T47D (cell line): ENCODE measurements at regions not wholly inside any gene's neighbourhood (a gene's known extent, or its start where the extent isn't known, plus 50 kb on each side); places are given as distances from the start of the nearest gene placed in this dataset.

Source experiments
- DNase-seq, 2 experiments: peaks; one replicate each; pipeline versions ENCODE4 v3.0.0 to v3.0.0-alpha.2; 2011 to 2012; ENCODE audit warnings: low read depth in 1 of 2, low spot score in 1 of 2
- JUND ChIP-seq: IDR thresholded peaks from 2 replicates; pipeline ENCODE4 v1.6.1; 2012; ENCODE audit warnings: low read depth
- in situ Hi-C: cut with HindIII; loops from 2 replicates; pipeline ENCODE4 v1.10.0; 2016; ENCODE audit warnings: low sequenced_read_pairs, low pct_unique_long_range_greater_than_20kb

GRCh38 chr16:80163339-80163738, 377.5 kb upstream of the DYNLRB2 start:
- in situ Hi-C loops: no loop called here
- TF ChIP-seq JUND: no peak

GRCh38 chr16:80161799-80162739, 378.7 kb upstream of the DYNLRB2 start:
- TF ChIP-seq JUND: no peak
- DNase-seq: no peak
- in situ Hi-C loops: no loop called here

More at GRCh38 chr16:80163339-80163738, 377.5 kb upstream of the DYNLRB2 start:
- DNase-seq: no peak

- TF ChIP-seq JUND: no peak
- DNase-seq: no peak
- in situ Hi-C loops: no loop called here
Measured at GRCh38 chr16:80158766-80159165, 382.0 kb upstream of the DYNLRB2 start.

GRCh38 chr16:80151722-80152111, 389.1 kb upstream of the DYNLRB2 start:
- TF ChIP-seq JUND: no peak
- in situ Hi-C loops: no loop called here

GRCh38 chr16:80150978-80151721, 389.6 kb upstream of the DYNLRB2 start:
- no peak for TF ChIP-seq JUND
- in situ Hi-C loops: no loop called here
- no peak for DNase-seq

More at GRCh38 chr16:80151722-80152111, 389.1 kb upstream of the DYNLRB2 start:
- DNase-seq: no peak

GRCh38 chr16:80148826-80149225, 392.0 kb upstream of the DYNLRB2 start:
- no peak for DNase-seq
- in situ Hi-C loops: no loop called here
- no peak for TF ChIP-seq JUND

- in situ Hi-C loops: no loop called here
- no peak for DNase-seq
Measured at GRCh38 chr16:80147026-80147655, 393.7 kb upstream of the DYNLRB2 start.

GRCh38 chr16:80144191-80144590, 396.6 kb upstream of the DYNLRB2 start:
- no peak for DNase-seq
- no peak for TF ChIP-seq JUND
- in situ Hi-C loops: no loop called here

More at GRCh38 chr16:80147026-80147655, 393.7 kb upstream of the DYNLRB2 start:
- TF ChIP-seq JUND: no peak

- no peak for DNase-seq
- no peak for TF ChIP-seq JUND
- in situ Hi-C loops: no loop called here
Measured at GRCh38 chr16:80142940-80143339, 397.9 kb upstream of the DYNLRB2 start.

GRCh38 chr16:80142281-80142680, 398.5 kb upstream of the DYNLRB2 start:
- in situ Hi-C loops: no loop called here
- no peak for DNase-seq

GRCh38 chr16:80129791-80130190, 411.0 kb upstream of the DYNLRB2 start:
- DNase-seq: no peak
- in situ Hi-C loops: no loop called here
- no peak for TF ChIP-seq JUND

More at GRCh38 chr16:80142281-80142680, 398.5 kb upstream of the DYNLRB2 start:
- TF ChIP-seq JUND: no peak

GRCh38 chr16:80125677-80126076, 415.1 kb upstream of the DYNLRB2 start:
- in situ Hi-C loops: no loop called here
- no peak for TF ChIP-seq JUND
- no peak for DNase-seq
